Retinal pigment epithelial cell (primary cell): ENCODE measurements at regions not wholly inside any gene's neighbourhood (a gene's known extent, or its start where the extent isn't known, plus 50 kb on each side); places are given as distances from the start of the nearest gene placed in this dataset.
A peak's percentile ranks its signal among the peaks of the same experiment; 100 is the strongest.

Source experiments
- DNase-seq: peaks from one replicate; pipeline ENCODE4 v3.0.0-alpha.2; 2010; ENCODE audit warnings: low read depth
- H3K4me3 ChIP-seq: 2 replicates; pipeline ENCODE4 v1.5.1; 2011; ENCODE audit warnings: mild to moderate bottlenecking, low read length, control low read depth, moderate library complexity
- TF ChIP-seq, protein P1 (sequence below): conservative IDR thresholded peaks from 2 replicates; pipeline ENCODE4 v1.5.1; 2011; ENCODE audit warnings: low read depth, low read length, control low read depth, inconsistent platforms

DNA sequence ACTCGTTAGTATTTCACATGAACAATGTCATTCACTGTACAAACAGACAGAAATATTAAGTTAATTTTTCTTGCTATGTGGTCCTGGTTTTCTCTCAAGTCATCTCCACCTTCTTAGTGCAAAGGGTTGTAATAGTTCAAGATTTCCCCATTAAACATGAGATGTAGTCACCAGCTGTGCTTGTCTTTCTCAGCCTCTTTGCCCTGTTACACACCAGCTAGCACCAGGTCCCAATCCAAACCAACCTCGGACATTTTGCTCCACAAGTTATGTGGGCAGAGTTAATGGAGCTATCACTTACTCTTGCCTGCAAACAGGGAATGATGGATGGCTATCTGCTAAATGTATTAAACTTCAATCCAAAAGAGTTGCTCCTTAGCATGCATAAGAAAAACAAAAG, 328.1 kb downstream of the TLE1 start:
- no peak for DNase-seq
- TF ChIP-seq, protein P1, sequence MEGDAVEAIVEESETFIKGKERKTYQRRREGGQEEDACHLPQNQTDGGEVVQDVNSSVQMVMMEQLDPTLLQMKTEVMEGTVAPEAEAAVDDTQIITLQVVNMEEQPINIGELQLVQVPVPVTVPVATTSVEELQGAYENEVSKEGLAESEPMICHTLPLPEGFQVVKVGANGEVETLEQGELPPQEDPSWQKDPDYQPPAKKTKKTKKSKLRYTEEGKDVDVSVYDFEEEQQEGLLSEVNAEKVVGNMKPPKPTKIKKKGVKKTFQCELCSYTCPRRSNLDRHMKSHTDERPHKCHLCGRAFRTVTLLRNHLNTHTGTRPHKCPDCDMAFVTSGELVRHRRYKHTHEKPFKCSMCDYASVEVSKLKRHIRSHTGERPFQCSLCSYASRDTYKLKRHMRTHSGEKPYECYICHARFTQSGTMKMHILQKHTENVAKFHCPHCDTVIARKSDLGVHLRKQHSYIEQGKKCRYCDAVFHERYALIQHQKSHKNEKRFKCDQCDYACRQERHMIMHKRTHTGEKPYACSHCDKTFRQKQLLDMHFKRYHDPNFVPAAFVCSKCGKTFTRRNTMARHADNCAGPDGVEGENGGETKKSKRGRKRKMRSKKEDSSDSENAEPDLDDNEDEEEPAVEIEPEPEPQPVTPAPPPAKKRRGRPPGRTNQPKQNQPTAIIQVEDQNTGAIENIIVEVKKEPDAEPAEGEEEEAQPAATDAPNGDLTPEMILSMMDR = no peak
- no peak overlapping the region for H3K4me3 ChIP-seq

DNA sequence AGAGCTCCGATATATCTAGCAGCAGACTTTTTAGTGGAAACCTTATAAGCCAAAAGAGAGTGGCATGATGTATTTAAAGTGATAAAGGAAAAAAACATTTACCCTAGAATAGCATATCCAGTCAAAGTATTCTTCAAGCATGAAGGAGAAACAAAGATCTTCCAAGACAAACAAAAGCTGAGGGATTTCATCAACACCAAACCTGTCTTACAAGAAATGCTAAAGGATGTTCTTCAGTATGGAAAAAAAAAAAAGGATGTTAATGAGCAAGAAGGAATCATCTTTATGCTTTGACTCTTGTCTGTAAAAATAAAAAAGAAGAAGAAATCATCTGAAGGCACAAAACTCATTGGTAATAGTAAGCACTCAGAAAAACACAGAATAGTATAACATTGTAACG, 338.2 kb downstream of the TLE1 start:
- TF ChIP-seq, protein P1 = no peak
- no peak for DNase-seq
- H3K4me3 ChIP-seq = no peak overlapping the region

DNA sequence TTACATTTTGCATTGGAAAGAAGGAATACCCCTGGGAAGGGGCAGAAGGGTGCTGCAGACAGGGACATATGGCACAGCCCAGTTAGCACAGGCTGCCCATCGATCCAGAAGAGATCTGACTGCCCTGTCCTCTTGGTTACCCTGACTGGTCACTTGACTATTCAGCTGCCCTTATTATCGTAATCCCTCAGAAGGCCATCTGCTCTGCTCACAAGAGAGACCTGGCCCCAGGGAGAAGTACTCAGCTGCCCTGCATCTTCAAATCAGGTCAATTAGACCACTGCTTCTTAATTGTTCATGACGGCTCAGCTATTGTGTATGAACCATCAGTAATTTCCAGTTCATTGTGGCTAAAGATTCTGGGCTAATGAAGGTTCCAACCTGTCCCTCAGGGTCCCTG, 345.0 kb downstream of the TLE1 start:
- TF ChIP-seq, protein P1 = no peak
- no peak for DNase-seq
- no peak overlapping the region for H3K4me3 ChIP-seq

DNA sequence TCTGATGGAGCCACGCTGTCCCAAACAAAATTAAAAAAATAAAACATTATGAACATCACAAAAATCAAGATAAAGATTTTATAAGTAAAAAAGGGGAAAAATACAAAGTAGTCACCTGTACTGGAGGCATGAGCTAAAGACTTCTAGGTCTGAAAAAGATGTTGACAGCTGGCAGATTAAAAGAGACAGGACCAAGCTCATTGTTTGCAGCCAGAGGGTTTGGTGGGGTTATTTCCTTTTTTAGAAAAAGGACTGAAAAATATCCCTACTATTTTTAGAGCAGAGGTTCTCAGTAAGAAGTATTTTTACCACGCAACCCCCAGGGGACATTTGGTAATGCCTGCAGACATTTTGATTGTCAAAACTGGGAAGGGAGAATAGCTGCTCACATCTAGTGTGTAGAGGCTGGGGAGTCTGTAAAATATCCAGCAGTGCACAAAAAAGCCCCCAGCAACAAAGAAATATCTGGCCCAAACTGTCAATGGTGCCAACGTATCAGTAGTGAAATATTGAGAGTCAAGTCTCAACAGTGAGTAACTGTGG, 353.4 kb downstream of the TLE1 start:
- TF ChIP-seq, protein P1 = no peak
- H3K4me3 ChIP-seq = no peak overlapping the region
- DNase-seq = no peak

DNA sequence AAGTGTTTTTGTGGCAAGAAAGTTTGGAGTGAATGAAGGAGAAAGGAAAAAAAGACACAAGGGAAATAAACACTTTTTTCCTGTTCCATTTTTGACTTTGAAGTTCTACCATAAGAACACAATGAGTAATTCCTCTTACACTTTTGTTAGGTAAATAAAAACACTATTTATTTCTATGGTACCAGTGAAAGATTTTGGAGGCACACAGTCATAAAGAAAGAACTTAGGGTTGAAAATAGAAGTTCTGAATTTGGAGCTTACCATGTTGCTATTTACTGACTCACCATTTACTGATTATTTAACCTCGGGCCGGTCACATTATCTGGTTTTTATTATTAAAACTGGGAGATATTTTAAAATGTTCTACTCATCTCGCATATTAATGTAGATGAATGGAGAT, 367.8 kb downstream of the TLE1 start:
- DNase-seq = no peak
- no peak overlapping the region for H3K4me3 ChIP-seq
- TF ChIP-seq, protein P1 = no peak

DNA sequence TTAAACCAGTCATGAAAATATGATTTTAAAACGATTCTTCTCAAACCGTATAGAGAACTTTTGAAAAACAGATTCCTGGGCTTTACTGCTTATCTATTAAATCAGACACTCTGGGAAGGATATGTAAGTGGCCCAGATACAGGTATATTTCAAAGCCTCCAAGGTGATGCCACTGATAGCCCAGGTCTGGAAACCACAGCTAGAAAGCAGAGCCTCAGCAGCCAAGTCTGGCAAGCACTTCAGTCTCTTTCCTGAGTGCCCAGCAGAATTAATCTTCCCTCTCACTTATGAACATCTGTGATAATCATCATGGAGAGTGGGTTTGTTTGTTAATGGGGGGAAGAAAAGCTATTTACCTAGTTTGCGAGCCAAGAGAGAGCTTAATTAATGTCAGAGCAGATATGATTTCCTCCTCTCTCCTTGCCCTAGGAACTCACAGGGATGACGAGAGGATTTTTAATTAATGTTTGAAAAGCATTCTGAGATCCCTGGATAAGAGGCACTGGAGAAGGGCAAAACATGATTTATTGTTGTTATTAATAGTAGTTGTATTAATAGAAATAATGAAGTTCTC, 368.4 kb downstream of the TLE1 start:
- DNase-seq = no peak
- TF ChIP-seq, protein P1 = no peak
- no peak overlapping the region for H3K4me3 ChIP-seq

DNA sequence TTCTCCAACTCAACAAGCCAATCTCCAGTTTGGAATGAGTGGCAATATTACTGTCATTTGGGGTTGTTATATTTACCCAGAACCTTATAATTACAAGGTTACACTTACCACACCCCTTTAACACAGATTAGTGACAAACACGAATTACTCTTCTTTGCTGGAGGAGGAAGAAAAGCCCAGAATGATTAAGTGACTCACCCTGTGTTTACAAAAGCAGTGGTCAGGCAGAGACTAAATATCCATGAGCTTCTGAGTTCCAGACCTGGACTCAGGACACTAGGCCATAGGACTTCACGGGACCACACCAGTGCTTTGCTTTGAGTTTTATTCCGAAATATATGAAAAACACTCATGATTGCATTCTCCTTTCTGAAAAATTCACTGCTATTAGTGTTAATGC, 370.8 kb downstream of the TLE1 start:
- TF ChIP-seq, protein P1 = no peak
- no peak overlapping the region for H3K4me3 ChIP-seq
- DNase-seq = peak; percentile 48
